OCI-LY7 (cell line): ENCODE measurements at regions not wholly inside any gene's neighbourhood (a gene's known extent, or its start where the extent isn't known, plus 50 kb on each side); places are given as distances from the start of the nearest gene placed in this dataset.

Source experiments
- BruUV-seq: library from RNA; stranded (reverse); fragments of 400-500 nt; replicated peaks from 2 replicates; lab custom pipeline; 2021; lab: Mats Ljungman, UMichigan
- CTCF ChIA-PET: fragments of 300-600 bp; sonication (Branson Sonifier 250); formaldehyde crosslinking; loops from one replicate; lab custom pipeline; 2022; ENCODE audit warnings: antibody characterized with exemption; ENCODE audit not compliant: unreplicated experiment; lab: Charles Lee
- POLR2A ChIA-PET: fragments of 300-600 bp; sonication (Branson Sonifier 250); formaldehyde crosslinking; loops from one replicate; lab custom pipeline; 2022; ENCODE audit warnings: antibody characterized with exemption; lab: Charles Lee
- DNase-seq: peaks from one replicate; pipeline ENCODE4 v3.0.0-alpha.2; 2015; ENCODE audit warnings: low spot score
- H2AFZ ChIP-seq: fragments of 200-600 bp; sonication (generic), shearing (Covaris generic); 2 replicates; pipeline ENCODE4 v1.6.1; 2014; ENCODE audit warnings: mild to moderate bottlenecking, antibody characterized with exemption, low read length, moderate library complexity
- H3K27ac ChIP-seq: fragments of 200-600 bp; sonication (generic); 2 replicates; pipeline ENCODE4 v1.5.1; 2014; ENCODE audit warnings: mixed run types, low read depth, mild to moderate bottlenecking, moderate library complexity, low read length, inconsistent platforms; ENCODE audit not compliant: poor library complexity, severe bottlenecking
- H3K36me3 ChIP-seq: fragments of 200-600 bp; sonication (generic); 2 replicates; pipeline ENCODE4 v1.6.1; 2014; ENCODE audit warnings: mild to moderate bottlenecking, antibody characterized with exemption, low read length, moderate library complexity, mixed read lengths; ENCODE audit not compliant: insufficient read depth
- H3K4me1 ChIP-seq: fragments of 200-600 bp; sonication (generic); 2 replicates; pipeline ENCODE4 v1.5.1; 2014; ENCODE audit warnings: mild to moderate bottlenecking, low read length; ENCODE audit not compliant: insufficient read depth, poor library complexity, severe bottlenecking
- H3K4me2 ChIP-seq: fragments of 200-600 bp; sonication (generic); 2 replicates; pipeline ENCODE4 v1.6.1; 2014; ENCODE audit warnings: mild to moderate bottlenecking, low read length
- H3K4me3 ChIP-seq: fragments of 200-600 bp; sonication (generic); 2 replicates; pipeline ENCODE4 v1.5.1; 2014; ENCODE audit warnings: mild to moderate bottlenecking, low read depth, low read length; ENCODE audit not compliant: poor library complexity, severe bottlenecking
- H3K79me2 ChIP-seq: fragments of 200-600 bp; sonication (generic); 2 replicates; pipeline ENCODE4 v1.6.1; 2016; ENCODE audit warnings: low read depth, mild to moderate bottlenecking, low read length, moderate library complexity, mixed read lengths; ENCODE audit not compliant: insufficient read depth
- H3K9me2 ChIP-seq: fragments of 200-600 bp; sonication (generic); 2 replicates; pipeline ENCODE4 v1.6.1; 2016; ENCODE audit warnings: mild to moderate bottlenecking, low read length, mixed read lengths; ENCODE audit not compliant: insufficient read depth
- H3K9me3 ChIP-seq: fragments of 200-600 bp; sonication (generic); 2 replicates; pipeline ENCODE4 v1.6.1; 2014; ENCODE audit warnings: mild to moderate bottlenecking, mixed run types, low read length, mixed read lengths
- H4K20me1 ChIP-seq: fragments of 200-600 bp; sonication (generic); 2 replicates; pipeline ENCODE4 v1.6.1; 2014; ENCODE audit warnings: mild to moderate bottlenecking, antibody characterized with exemption, low read length, moderate library complexity, mixed read lengths; ENCODE audit not compliant: insufficient read depth
- CTCF ChIP-seq: fragments of 200-600 bp; sonication (generic); conservative IDR thresholded peaks from 2 replicates; pipeline ENCODE4 v1.5.1; 2014; ENCODE audit warnings: mild to moderate bottlenecking, antibody characterized with exemption, low read length, moderate library complexity, mixed read lengths
- EZH2phosphoT487 ChIP-seq: fragments of 200-600 bp; sonication (generic); IDR thresholded peaks from 2 replicates; pipeline ENCODE4 v1.6.1; 2018; ENCODE audit warnings: low read depth, borderline replicate concordance, mild to moderate bottlenecking, mixed run types, antibody characterized with exemption, low read length, moderate library complexity, mixed read lengths
- intact Hi-C: fragments of 100-400 bp; cut with micrococcal nuclease; formaldehyde crosslinking; loops from one replicate; pipeline ENCODE4 v1.10.0; 2022; ENCODE audit not compliant: unreplicated experiment

GRCh38 chr15:29433507-29434248, 164.1 kb upstream of the NSMCE3 start:
- Histone ChIP-seq H3K27ac (no peak overlapping the region), H3K4me2 (no peak overlapping the region), H4K20me1 (no peaks in the 10 kb centered on the region), H3K9me3 (no peaks in the 10 kb centered on the region), H3K79me2 (no peaks in the 10 kb centered on the region), H3K9me2 (no peaks in the 10 kb centered on the region), H3K4me1 (no peaks in the 10 kb centered on the region), H3K36me3 (no peaks in the 10 kb centered on the region), H3K4me3 (no peak overlapping the region), H2AFZ (no peak overlapping the region)
- no TSS peak for BruUV-seq
- no peak for TF ChIP-seq CTCF
- TF ChIP-seq EZH2phosphoT487 = no peak
- POLR2A ChIA-PET = interaction anchor here (0.9 to 1.2 kb wide), 2 partner anchors 12 to 42 kb away, joined by 3 to 4 read pairs; no protein-coding TSS in a partner anchor
- intact Hi-C loops = no loop called here
- CTCF ChIA-PET = no interaction called here
- DNase-seq = no peak

- ChIA-PET CTCF (no interaction called here), POLR2A (interaction anchor here (1.2 kb wide), 1 partner anchor 12 kb away, joined by 4 read pairs; no protein-coding TSS in a partner anchor)
- Histone ChIP-seq H4K20me1 (no peaks in the 10 kb centered on the region), H3K4me3 (no peak overlapping the region), H3K36me3 (no peaks in the 10 kb centered on the region), H3K27ac (no peak overlapping the region), H2AFZ (no peak overlapping the region), H3K9me3 (no peaks in the 10 kb centered on the region), H3K4me2 (no peak overlapping the region), H3K9me2 (no peaks in the 10 kb centered on the region), H3K79me2 (no peaks in the 10 kb centered on the region), H3K4me1 (no peaks in the 10 kb centered on the region)
- no peak for TF ChIP-seq CTCF
- no peak for TF ChIP-seq EZH2phosphoT487
- intact Hi-C loops = no loop called here
- no peak for DNase-seq
- BruUV-seq = no TSS peak
These were observed 163.4 kb upstream of the NSMCE3 start for GRCh38 chr15:29433050-29433318.
